ENCODE measurements at regions not wholly inside any gene's neighbourhood (a gene's known extent, or its start where the extent isn't known, plus 50 kb on each side); places are given as distances from the start of the nearest gene placed in this dataset.

DNA sequence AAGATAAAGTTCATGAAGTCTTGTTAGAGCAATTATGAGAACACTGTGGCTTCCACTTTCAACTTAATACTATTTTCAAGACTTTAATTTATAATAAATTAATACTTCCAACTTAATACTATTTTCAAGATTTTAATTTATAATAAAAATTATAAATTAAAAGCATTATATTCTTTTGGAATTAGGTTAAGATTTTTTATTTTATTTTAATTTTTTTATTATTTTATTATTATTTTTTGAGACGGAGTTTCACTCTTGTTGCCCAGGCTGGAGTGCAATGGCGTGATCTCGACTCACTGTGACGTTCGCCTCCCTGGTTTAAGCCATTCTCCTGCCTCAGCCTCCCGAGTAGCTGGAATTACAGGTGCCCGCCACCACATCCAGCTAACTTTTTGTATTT is 126.0 kb upstream of the GUCY1A1 start:
- no peak overlapping the region for H3K9ac ChIP-seq
- no peaks in the 10 kb centered on the region for H3K27me3 ChIP-seq
- no peak overlapping the region for H2AFZ ChIP-seq (replicated peaks)
- peaks cover 4% of the 10 kb centered on the region for H3F3A ChIP-seq (ENCODE audit: low read depth)
- Mint-ChIP-seq H3K27ac (no peak overlapping the region), H3K27me3 (ENCODE audit: insufficient read depth, low read depth) (no peaks in the 10 kb centered on the region), H3K4me1 (peaks cover 13% of the 10 kb centered on the region), H3K4me3 (no peak overlapping the region), H3K36me3 (no peaks in the 10 kb centered on the region), H3K9me3 (peaks cover 5% of the 10 kb centered on the region)
- H4K20me1 ChIP-seq (ENCODE audit: low read depth), result no peaks in the 10 kb centered on the region
- no peak for DNase-seq (ENCODE audit: low spot score)
- no peaks in the 10 kb centered on the region for H3K36me3 ChIP-seq
- H3K4me3 ChIP-seq, result no peak overlapping the region
- no peak overlapping the region for H3K27ac ChIP-seq
- no peaks in the 10 kb centered on the region for H3K79me2 ChIP-seq (ENCODE audit: low read depth)
- no peaks in the 10 kb centered on the region for H3K4me1 ChIP-seq
- H3K9me3 ChIP-seq (ENCODE audit: low read depth), result peaks cover 3% of the 10 kb centered on the region
- TF ChIP-seq EZH2phosphoT487 (IDR thresholded peaks at IDR 0.05) (no peak), EZH2 (IDR thresholded peaks at IDR 0.05) (no peak), CTCF (IDR thresholded peaks at IDR 0.05) (no peak)
- H3K4me2 ChIP-seq, result no peak overlapping the region

DNA sequence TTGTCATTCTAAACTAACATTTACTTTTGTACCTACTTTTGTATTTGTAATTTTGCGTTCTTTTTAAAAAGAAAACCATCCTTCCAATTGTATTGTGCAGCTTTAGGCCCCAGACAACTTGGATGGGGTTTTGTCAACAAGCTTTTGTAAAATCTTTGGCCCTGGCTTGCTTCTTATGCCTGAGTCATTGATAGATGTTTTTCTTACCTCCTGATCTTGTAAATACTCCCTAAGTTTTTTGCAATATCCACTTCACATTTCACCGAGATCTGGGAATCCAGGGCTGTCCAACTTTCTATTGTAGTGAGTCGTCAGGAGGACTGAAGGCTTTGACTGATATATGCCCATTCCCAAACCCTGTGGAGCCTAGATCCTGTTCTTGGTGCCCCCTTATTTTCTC is 126.9 kb upstream of the GUCY1A1 start:
- no peak for DNase-seq (ENCODE audit: low spot score)
- Histone ChIP-seq H3K4me1 (no peaks in the 10 kb centered on the region), H3K4me3 (no peak overlapping the region), H3K4me2 (no peak overlapping the region), H2AFZ (replicated peaks) (no peak overlapping the region), H4K20me1 (ENCODE audit: low read depth) (no peaks in the 10 kb centered on the region), H3K27me3 (no peaks in the 10 kb centered on the region), H3K9me3 (ENCODE audit: low read depth) (no peaks in the 10 kb centered on the region), H3K27ac (no peak overlapping the region), H3K79me2 (ENCODE audit: low read depth) (no peaks in the 10 kb centered on the region), H3K9ac (no peak overlapping the region), H3K36me3 (no peaks in the 10 kb centered on the region), H3F3A (ENCODE audit: low read depth) (peaks cover 4% of the 10 kb centered on the region)
- Mint-ChIP-seq H3K27me3 (ENCODE audit: insufficient read depth, low read depth) (no peaks in the 10 kb centered on the region), H3K36me3 (no peaks in the 10 kb centered on the region), H3K27ac (no peak overlapping the region), H3K4me3 (no peak overlapping the region), H3K4me1 (peaks cover 7% of the 10 kb centered on the region), H3K9me3 (peaks cover 5% of the 10 kb centered on the region)
- TF ChIP-seq EZH2phosphoT487 (IDR thresholded peaks at IDR 0.05), result no peak
- no peak for TF ChIP-seq EZH2 (IDR thresholded peaks at IDR 0.05)
- TF ChIP-seq CTCF (IDR thresholded peaks at IDR 0.05), result no peak

- TF ChIP-seq CTCF (IDR thresholded peaks at IDR 0.05) (no peak), EZH2 (IDR thresholded peaks at IDR 0.05) (no peak), EZH2phosphoT487 (IDR thresholded peaks at IDR 0.05) (no peak)
- Histone ChIP-seq H3K4me2 (no peak overlapping the region), H3K4me1 (no peaks in the 10 kb centered on the region), H3K36me3 (no peaks in the 10 kb centered on the region), H3K79me2 (ENCODE audit: low read depth) (no peaks in the 10 kb centered on the region), H2AFZ (replicated peaks) (no peak overlapping the region), H3K27me3 (no peaks in the 10 kb centered on the region), H3K9me3 (ENCODE audit: low read depth) (no peaks in the 10 kb centered on the region), H4K20me1 (ENCODE audit: low read depth) (no peaks in the 10 kb centered on the region), H3K4me3 (no peak overlapping the region), H3K27ac (no peak overlapping the region), H3K9ac (no peak overlapping the region), H3F3A (ENCODE audit: low read depth) (peaks cover 4% of the 10 kb centered on the region)
- H3K27me3 Mint-ChIP-seq (ENCODE audit: insufficient read depth, low read depth), result no peaks in the 10 kb centered on the region
- no peaks in the 10 kb centered on the region for H3K36me3 Mint-ChIP-seq
- no peaks in the 10 kb centered on the region for H3K9me3 Mint-ChIP-seq
- H3K4me3 Mint-ChIP-seq, result no peak overlapping the region
- DNase-seq (ENCODE audit: low spot score), result no peak
- H3K27ac Mint-ChIP-seq, result no peak overlapping the region
- no peaks in the 10 kb centered on the region for H3K4me1 Mint-ChIP-seq
Observed at GRCh38 chr4:155535802-155536454, 130.7 kb upstream of the GUCY1A1 start.

Data from neural progenitor cell (in vitro differentiated cells).